ENCODE measurements at regions not wholly inside any gene's neighbourhood (a gene's known extent, or its start where the extent isn't known, plus 50 kb on each side); places are given as distances from the start of the nearest gene placed in this dataset.

- Histone ChIP-seq H3K27me3 (replicated peaks; ENCODE audit: insufficient read depth) (no peaks in the 10 kb centered on the region), H3K36me3 (no peaks in the 10 kb centered on the region), H3K9me3 (no peaks in the 10 kb centered on the region), H3K4me3 (no peak overlapping the region), H3K27ac (no peak overlapping the region), H3K4me1 (ENCODE audit: control insufficient read depth in 1 of 2, low read depth in 2 of 2) (no peaks in the 10 kb centered on the region)
- ATAC-seq (ENCODE audit: insufficient number of reproducible peaks, low FRiP score, low read depth) (no peak), DNase-seq (ENCODE audit: low spot score) (no peak)
- TF ChIP-seq, protein P1, sequence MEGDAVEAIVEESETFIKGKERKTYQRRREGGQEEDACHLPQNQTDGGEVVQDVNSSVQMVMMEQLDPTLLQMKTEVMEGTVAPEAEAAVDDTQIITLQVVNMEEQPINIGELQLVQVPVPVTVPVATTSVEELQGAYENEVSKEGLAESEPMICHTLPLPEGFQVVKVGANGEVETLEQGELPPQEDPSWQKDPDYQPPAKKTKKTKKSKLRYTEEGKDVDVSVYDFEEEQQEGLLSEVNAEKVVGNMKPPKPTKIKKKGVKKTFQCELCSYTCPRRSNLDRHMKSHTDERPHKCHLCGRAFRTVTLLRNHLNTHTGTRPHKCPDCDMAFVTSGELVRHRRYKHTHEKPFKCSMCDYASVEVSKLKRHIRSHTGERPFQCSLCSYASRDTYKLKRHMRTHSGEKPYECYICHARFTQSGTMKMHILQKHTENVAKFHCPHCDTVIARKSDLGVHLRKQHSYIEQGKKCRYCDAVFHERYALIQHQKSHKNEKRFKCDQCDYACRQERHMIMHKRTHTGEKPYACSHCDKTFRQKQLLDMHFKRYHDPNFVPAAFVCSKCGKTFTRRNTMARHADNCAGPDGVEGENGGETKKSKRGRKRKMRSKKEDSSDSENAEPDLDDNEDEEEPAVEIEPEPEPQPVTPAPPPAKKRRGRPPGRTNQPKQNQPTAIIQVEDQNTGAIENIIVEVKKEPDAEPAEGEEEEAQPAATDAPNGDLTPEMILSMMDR (IDR thresholded peaks at IDR 0.05): no peak
Measured at GRCh38 chr13:63288576-63288975, 1872.9 kb upstream of the PCDH20 start.

DNA sequence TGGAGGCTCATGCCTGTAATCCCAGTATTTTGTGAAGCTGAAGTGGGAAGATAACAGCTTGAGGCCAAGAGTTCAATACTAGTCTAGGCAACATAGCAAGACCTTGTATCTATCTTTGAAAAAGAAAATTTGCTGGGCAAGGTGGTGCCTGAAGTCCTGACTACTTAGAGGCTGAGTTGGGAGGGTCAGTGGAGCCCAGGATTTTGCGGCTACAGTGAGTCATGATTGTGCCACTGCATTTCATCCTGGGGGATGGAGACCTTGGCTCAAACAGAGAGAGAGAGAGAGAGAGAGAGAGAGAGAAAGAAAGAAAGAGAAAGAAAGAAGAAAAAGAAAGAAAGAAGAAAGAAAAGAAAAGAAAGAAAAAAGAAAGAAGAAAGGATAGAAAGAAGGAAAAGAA is 1872.3 kb upstream of the PCDH20 start:
- H3K27ac ChIP-seq: no peak overlapping the region
- no peak for DNase-seq (ENCODE audit: low spot score)
- H3K27me3 ChIP-seq (replicated peaks; ENCODE audit: insufficient read depth): no peaks in the 10 kb centered on the region
- H3K4me1 ChIP-seq (ENCODE audit: control insufficient read depth in 1 of 2, low read depth in 2 of 2): no peaks in the 10 kb centered on the region
- H3K9me3 ChIP-seq: no peaks in the 10 kb centered on the region
- no peaks in the 10 kb centered on the region for H3K36me3 ChIP-seq
- TF ChIP-seq, protein P1 (IDR thresholded peaks at IDR 0.05): no peak
- no peak overlapping the region for H3K4me3 ChIP-seq
- no peak for ATAC-seq (ENCODE audit: insufficient number of reproducible peaks, low FRiP score, low read depth)

DNA sequence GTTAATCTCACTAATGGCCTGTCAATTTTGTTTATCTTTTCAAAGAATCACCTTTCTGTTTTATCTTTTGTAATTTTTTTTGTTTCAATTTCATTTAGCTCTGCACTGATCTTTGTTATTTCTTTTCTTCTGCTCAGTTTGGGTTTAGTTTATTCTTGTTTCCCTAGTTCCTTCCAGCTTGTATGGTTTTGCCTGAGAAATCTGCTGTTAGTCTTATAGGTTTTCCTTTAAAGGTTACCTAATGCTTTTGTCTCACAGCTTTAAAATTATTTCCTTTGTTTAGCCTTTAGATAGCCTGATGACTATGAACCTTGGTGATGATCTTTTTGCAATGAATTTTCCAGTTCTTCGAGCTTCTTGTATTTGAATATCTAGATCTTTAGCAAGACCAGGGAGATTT is 1869.8 kb upstream of the PCDH20 start:
- DNase-seq (ENCODE audit: low spot score) (no peak), ATAC-seq (ENCODE audit: insufficient number of reproducible peaks, low FRiP score, low read depth) (no peak)
- H3K4me1 ChIP-seq (ENCODE audit: control insufficient read depth in 1 of 2, low read depth in 2 of 2): no peaks in the 10 kb centered on the region
- H3K36me3 ChIP-seq: no peaks in the 10 kb centered on the region
- H3K27ac ChIP-seq: no peak overlapping the region
- no peak overlapping the region for H3K4me3 ChIP-seq
- TF ChIP-seq, protein P1 (IDR thresholded peaks at IDR 0.05): no peak
- no peaks in the 10 kb centered on the region for H3K9me3 ChIP-seq
- no peaks in the 10 kb centered on the region for H3K27me3 ChIP-seq (replicated peaks; ENCODE audit: insufficient read depth)

- H3K36me3 ChIP-seq: no peaks in the 10 kb centered on the region
- TF ChIP-seq, protein P1 (IDR thresholded peaks at IDR 0.05): no peak
- DNase-seq (ENCODE audit: low spot score) (no peak), ATAC-seq (ENCODE audit: insufficient number of reproducible peaks, low FRiP score, low read depth) (no peak)
- H3K27ac ChIP-seq: no peak overlapping the region
- H3K9me3 ChIP-seq: no peaks in the 10 kb centered on the region
- no peak overlapping the region for H3K4me3 ChIP-seq
- H3K4me1 ChIP-seq (ENCODE audit: control insufficient read depth in 1 of 2, low read depth in 2 of 2): no peaks in the 10 kb centered on the region
- no peaks in the 10 kb centered on the region for H3K27me3 ChIP-seq (replicated peaks; ENCODE audit: insufficient read depth)
Measured at GRCh38 chr13:63279136-63279535, 1863.5 kb upstream of the PCDH20 start.

DNA sequence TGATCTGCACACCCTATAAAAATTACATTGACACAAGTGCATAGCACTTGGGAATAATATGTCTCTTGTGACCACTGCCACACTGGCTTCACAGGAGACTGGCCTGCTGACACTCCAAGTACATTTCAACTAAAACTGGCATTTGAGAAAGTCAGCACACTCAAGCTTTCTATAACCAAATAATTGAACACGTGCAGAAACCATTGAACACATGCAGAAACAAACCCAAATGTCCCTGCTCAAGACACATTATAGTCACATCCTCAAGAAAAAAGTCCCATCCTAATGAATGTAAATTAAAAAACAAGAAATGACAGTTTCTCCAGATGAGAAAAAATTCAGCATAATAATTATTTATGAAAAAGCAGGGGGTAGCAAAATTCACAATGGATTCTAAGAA is 1859.1 kb upstream of the PCDH20 start:
- TF ChIP-seq, protein P1 (IDR thresholded peaks at IDR 0.05): no peak
- ATAC-seq (ENCODE audit: insufficient number of reproducible peaks, low FRiP score, low read depth) (no peak), DNase-seq (ENCODE audit: low spot score) (no peak)
- no peaks in the 10 kb centered on the region for H3K9me3 ChIP-seq
- no peaks in the 10 kb centered on the region for H3K4me1 ChIP-seq (ENCODE audit: control insufficient read depth in 1 of 2, low read depth in 2 of 2)
- H3K4me3 ChIP-seq: no peak overlapping the region
- H3K27me3 ChIP-seq (replicated peaks; ENCODE audit: insufficient read depth): no peaks in the 10 kb centered on the region
- H3K36me3 ChIP-seq: no peaks in the 10 kb centered on the region
- no peak overlapping the region for H3K27ac ChIP-seq
